Heart left ventricle (tissue), 16 donors: ENCODE measurements at regions not wholly inside any gene's neighbourhood (a gene's known extent, or its start where the extent isn't known, plus 50 kb on each side); places are given as distances from the start of the nearest gene placed in this dataset.
"Not testable (repeated sequence)": the region's sequence is repeated elsewhere in the genome, so short reads cannot be mapped to it uniquely, and the experiment has no call there.

Source experiments
- ATAC-seq, 4 donors: fragments of 200-7000 bp; cut with Tn5 transposase; one replicate each; pipeline ENCODE4 v1.9.1; 2020 to 2022; ENCODE audit warnings: moderate library complexity in 4 of 4, mild to moderate bottlenecking in 3 of 4, moderate number of reproducible peaks in 1 of 4
- DNase-seq, 5 donors: peaks; one replicate each; pipeline ENCODE4 v3.0.0-alpha.2; 2020
- H3K27ac ChIP-seq, 12 donors: fragments of 200-600 bp; sonication (generic) in 4 of 12; one replicate each; pipeline versions ENCODE4 v1.5.0 to v1.8.0; 2016 to 2022; ENCODE audit warnings: mild to moderate bottlenecking in 2 of 12
- H3K27me3 ChIP-seq, 9 donors: fragments of 200-600 bp; sonication (generic) in 2 of 9; one replicate each; pipeline versions ENCODE4 v1.5.1 to v1.8.0; 2016 to 2022; ENCODE audit warnings: mild to moderate bottlenecking in 3 of 9
- H3K36me3 ChIP-seq, 9 donors: fragments of 200-600 bp; sonication (generic) in 2 of 9; one replicate each; pipeline versions ENCODE4 v1.5.0 to v1.8.0; 2018 to 2022; ENCODE audit warnings: mild to moderate bottlenecking in 2 of 9
- H3K4me1 ChIP-seq, 12 donors: fragments of 200-600 bp; sonication (generic) in 4 of 12; one replicate each; pipeline versions ENCODE4 v1.5.0 to v1.8.0; 2016 to 2022; ENCODE audit warnings: mild to moderate bottlenecking in 3 of 12
- H3K4me3 ChIP-seq, 12 donors: fragments of 200-600 bp; sonication (generic) in 4 of 12; one replicate each; pipeline versions ENCODE4 v1.5.0 to v1.8.0; 2017 to 2022; ENCODE audit warnings: mild to moderate bottlenecking in 9 of 12, moderate library complexity in 4 of 12
- H3K9me3 ChIP-seq, 12 donors: fragments of 200-600 bp; sonication (generic) in 4 of 12; one replicate each; pipeline versions ENCODE4 v1.5.0 to v1.8.0; 2016 to 2022; ENCODE audit warnings: mild to moderate bottlenecking in 1 of 12
- CTCF ChIP-seq, 12 donors: fragments of 200-600 bp; sonication (generic) in 4 of 12; IDR thresholded peaks; one replicate each; pipeline versions ENCODE4 v1.5.0 to v1.8.0; 2018 to 2022; ENCODE audit warnings: antibody characterized with exemption in 12 of 12, mild to moderate bottlenecking in 5 of 12
- POLR2A ChIP-seq, 2 donors: fragments of 450-650 bp; IDR thresholded peaks; one replicate each; pipeline ENCODE4 v1.6.1; 2017; ENCODE audit warnings: antibody characterized with exemption in 2 of 2, mild to moderate bottlenecking in 2 of 2, moderate library complexity in 2 of 2
- WGBS, 4 donors: extraction: QIAGEN DNeasy Blood & Tissue Kit in 2 of 4; methylation state at CpG; one replicate each; pipeline versions ENCODE4 v1.1.5 to v1.1.7; 2013 to 2018; 5-methylcytosine and 5-hydroxymethylcytosine counted together
- intact Hi-C, 10 donors: fragments of 100-400 bp; cut with DNase I; formaldehyde crosslinking; loops; one replicate each; pipeline versions ENCODE4 v1.11.1 to v1.14.2; 2022
- donor health status: ischemic (EF 13 %, LVEDD 7.1; RV severe dilation, severe dysfunction).
- donor health status: healthy with polysubstance abuse.
- donor health status: DM: no; HTN: yes; CAD: no.
- donor health status: DM: no; HTN: no; CAD: no.
- donor health status: ischemic (EF 25% LVEDD 6.9; RV normal size, moderate dysfunction).
- donor health status: ischemic (EF 25% LVEDD 5.7; RV mildly dilated, moderate dysfunction).
- donor health status: healthy.
- donor health status: DM: yes; HTN: yes; CAD: no.
- donor health status: ischemic (EF 35%, LVEDD 5.7; RV mildly dilated, moderate dysfunction).
- donor health status: nonischemic (EF 11% LVEDD 7.7; RV severe dilation, severe dysfunction).
- donor health status: DM: yes; HTN: yes; CAD: no.
- donor health status: PGD.
- donor health status: ischemic (EF 29% LVEDD 5.4; RV normal size, mild dysfunction).
- donor health status: nonischemic (EF 23%, LVEDD 6.1; RV moderate dilation, normal function).

GRCh38 chr2:2727876-2728511 lies 396.9 kb upstream of the MYT1L start:
- WGBS, 4 donors: 87 to 91% (median 89%) methylated on average over 18 of the region's 18 CpGs
- intact Hi-C loops: no loop called here

GRCh38 chr2:2726163-2726562 lies 395.1 kb upstream of the MYT1L start:
- DNase-seq (no peak), ATAC-seq (no peak)
- Histone ChIP-seq H3K36me3 (no peaks in the 10 kb centered on the region), H3K27me3 (peaks cover 0 to 6% (median 0%) of the 10 kb centered on the region in 9 donors), H3K27ac (no peak overlapping the region), H3K4me1 (no peaks in the 10 kb centered on the region), H3K9me3 (no peaks in the 10 kb centered on the region), H3K4me3 (no peak overlapping the region)
- TF ChIP-seq POLR2A (IDR thresholded peaks at IDR 0.05) (no peak), CTCF (IDR thresholded peaks at IDR 0.05) (no peak)
- intact Hi-C loops: no loop called here
- WGBS, 4 donors: 86 to 89% (median 88%) methylated on average over 11 of the region's 11 CpGs

More at GRCh38 chr2:2727876-2728511, 396.9 kb upstream of the MYT1L start:
- DNase-seq: no peak
- H3K4me3 ChIP-seq: no peak overlapping the region
- H3K27ac ChIP-seq: no peak overlapping the region
- no peak for ATAC-seq
- no peaks in the 10 kb centered on the region for H3K4me1 ChIP-seq
- peaks cover 0 to 6% (median 0%) of the 10 kb centered on the region in 9 donors for H3K27me3 ChIP-seq
- TF ChIP-seq POLR2A (IDR thresholded peaks at IDR 0.05): no peak
- TF ChIP-seq CTCF (IDR thresholded peaks at IDR 0.05): no peak
- no peaks in the 10 kb centered on the region for H3K9me3 ChIP-seq
- H3K36me3 ChIP-seq: no peaks in the 10 kb centered on the region

- Histone ChIP-seq H3K9me3 (no peaks in the 10 kb centered on the region), H3K4me1 (no peaks in the 10 kb centered on the region), H3K4me3 (no peak overlapping the region), H3K27ac (no peak overlapping the region), H3K27me3 (peaks cover 0 to 4% (median 0%) of the 10 kb centered on the region in 9 donors), H3K36me3 (no peaks in the 10 kb centered on the region)
- DNase-seq: no peak
- WGBS, 4 donors: 60 to 70% (median 62%) methylated on average over 3 of the region's 3 CpGs
- no peak for TF ChIP-seq POLR2A (IDR thresholded peaks at IDR 0.05)
- TF ChIP-seq CTCF (IDR thresholded peaks at IDR 0.05): no peak
- intact Hi-C loops: no loop called here
- ATAC-seq: no peak
Measured at GRCh38 chr2:2723064-2723463, 392.0 kb upstream of the MYT1L start.

GRCh38 chr2:2721296-2721835 lies 390.3 kb upstream of the MYT1L start:
- intact Hi-C loops: no loop called here
- DNase-seq (no peak), ATAC-seq (no peak)
- 85 to 92% (median 90%) methylated on average over 23 of the region's 23 CpGs for WGBS, 4 donors
- TF ChIP-seq CTCF (IDR thresholded peaks at IDR 0.05) (no peak), POLR2A (IDR thresholded peaks at IDR 0.05) (no peak)
- Histone ChIP-seq H3K27ac (no peak overlapping the region), H3K4me3 (no peak overlapping the region), H3K36me3 (no peaks in the 10 kb centered on the region), H3K9me3 (no peaks in the 10 kb centered on the region), H3K4me1 (no peaks in the 10 kb centered on the region), H3K27me3 (peaks cover 0 to under 1% (median 0%) of the 10 kb centered on the region in 9 donors)

- H3K9me3 ChIP-seq, H3K4me1 ChIP-seq, ATAC-seq, H3K27me3 ChIP-seq, intact Hi-C loops, DNase-seq, H3K27ac ChIP-seq, H3K36me3 ChIP-seq, H3K4me3 ChIP-seq: not testable (repeated sequence)
- WGBS, 4 donors: 82 to 86% (median 85%) methylated on average over 13 to 14 of the region's 14 CpGs
Measured at GRCh38 chr2:2720806-2721205, 389.7 kb upstream of the MYT1L start.
